GM21723 (cell line): ENCODE measurements at regions not wholly inside any gene's neighbourhood (a gene's known extent, or its start where the extent isn't known, plus 50 kb on each side); places are given as distances from the start of the nearest gene placed in this dataset.
"Not testable (repeated sequence)": the region's sequence is repeated elsewhere in the genome, so short reads cannot be mapped to it uniquely, and the experiment has no call there.

ENCODE experiments used
- ATAC-seq: cut with Tn5 transposase; IDR thresholded peaks from one replicate; pipeline ENCODE4 v1.9.1; 2021; ENCODE audit warnings: mild to moderate bottlenecking, moderate library complexity; ENCODE audit not compliant: unreplicated experiment

DNA sequence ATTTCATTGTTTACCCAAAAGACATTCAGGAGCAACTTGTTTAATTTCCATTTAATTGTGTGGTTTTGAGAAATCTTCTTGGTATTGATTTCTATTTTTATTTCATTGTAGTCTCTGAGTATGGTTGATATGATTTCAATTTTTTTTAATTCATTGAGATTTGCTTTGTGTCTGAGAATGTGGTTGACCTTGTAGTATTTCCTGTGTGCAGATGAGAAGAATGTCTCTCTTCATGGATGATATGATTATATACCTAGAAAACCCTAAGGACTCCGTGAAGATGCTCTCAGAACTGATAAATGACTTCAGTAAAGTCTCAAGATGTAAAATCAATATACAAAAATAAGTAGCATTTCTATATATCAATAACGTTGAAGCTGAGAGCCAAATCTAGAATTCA lies 202.4 kb upstream of the CDH9 start:
- no peak for ATAC-seq

DNA sequence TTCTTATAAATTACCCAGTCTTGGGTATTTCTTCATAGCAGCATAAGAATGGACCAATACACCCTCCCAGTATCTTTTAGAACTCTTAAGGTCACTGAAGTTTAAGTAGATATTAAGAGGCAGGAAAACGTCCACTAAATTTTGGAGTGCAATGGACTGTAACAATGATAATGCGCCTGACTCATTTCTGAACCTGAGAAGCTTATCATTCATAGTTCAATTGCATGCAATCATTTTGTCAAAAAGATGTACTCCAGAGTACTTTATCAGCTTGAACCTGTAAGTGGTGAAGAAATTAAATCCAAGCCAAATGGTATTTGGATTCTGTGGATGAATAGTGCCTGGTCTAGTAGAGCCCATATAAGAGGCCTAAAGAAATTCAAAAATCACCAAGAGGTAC lies 196.5 kb upstream of the CDH9 start:
- no peak for ATAC-seq

- ATAC-seq: no peak
These were observed 183.0 kb upstream of the CDH9 start for GRCh38 chr5:27221410-27221809.

DNA sequence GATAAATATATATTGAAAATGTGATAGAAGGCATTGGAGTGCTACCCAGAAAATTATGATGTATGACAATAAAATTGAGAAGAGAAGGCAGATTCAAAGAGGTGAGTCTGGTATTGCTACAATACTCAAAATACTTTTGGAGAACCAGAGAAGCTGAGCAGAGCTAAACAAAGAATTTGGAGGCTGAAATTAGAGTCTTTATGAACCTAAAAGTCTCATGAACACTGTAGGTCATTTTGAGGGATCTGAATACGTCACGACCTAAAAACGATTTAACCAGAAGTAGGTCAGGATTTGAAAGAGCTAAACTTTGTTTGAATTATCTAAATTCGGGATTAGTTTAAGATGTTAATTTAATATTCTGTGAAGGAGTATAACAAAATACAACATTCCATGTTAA lies 182.4 kb upstream of the CDH9 start:
- no peak for ATAC-seq

GRCh38 chr5:27217977-27218376 lies 179.6 kb upstream of the CDH9 start:
- no peak for ATAC-seq

DNA sequence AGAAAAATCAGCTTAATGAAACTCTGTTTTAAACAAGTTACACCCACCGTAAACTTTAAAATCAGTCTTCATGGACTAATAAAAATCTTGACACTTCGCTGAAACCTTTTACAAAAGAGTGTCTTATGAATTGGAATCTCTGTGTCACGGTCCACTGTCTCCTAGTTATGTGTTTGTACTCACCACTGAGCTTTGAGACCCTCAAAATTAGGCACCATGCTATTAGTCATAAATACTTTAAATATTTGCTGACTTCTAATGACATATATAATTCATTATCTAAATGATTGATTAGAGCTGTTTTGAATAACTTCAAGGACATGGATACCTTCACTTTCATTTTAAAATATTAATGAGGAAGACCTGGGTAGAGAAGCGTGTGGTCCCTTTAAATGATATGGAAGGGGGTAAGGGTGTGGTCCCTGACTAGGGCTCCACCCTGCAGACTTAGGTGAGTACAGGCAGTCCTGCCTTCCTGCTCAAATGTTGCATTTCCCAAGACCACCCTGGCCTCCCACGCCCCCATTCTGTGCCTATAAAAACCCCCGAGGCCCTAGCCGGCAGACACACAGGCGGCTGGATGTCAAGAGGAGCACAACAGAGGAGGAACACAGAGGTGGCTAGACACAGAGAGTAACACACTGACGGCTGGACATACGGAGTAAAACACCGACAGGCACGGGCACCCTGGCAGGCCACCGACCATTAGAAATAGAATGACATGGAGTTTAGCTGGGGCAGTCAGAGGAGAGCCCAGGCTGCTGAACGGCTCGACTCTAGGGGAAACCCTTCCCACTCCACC lies 179.0 kb upstream of the CDH9 start:
- ATAC-seq: no peak

GRCh38 chr5:27216367-27216950 lies 178.1 kb upstream of the CDH9 start:
- ATAC-seq: no peak

GRCh38 chr5:27208051-27208450 lies 169.7 kb upstream of the CDH9 start:
- ATAC-seq: no peak

- no peak for ATAC-seq
These were observed 153.6 kb upstream of the CDH9 start for GRCh38 chr5:27191786-27192510.

GRCh38 chr5:27172693-27173092 lies 134.3 kb upstream of the CDH9 start:
- no peak for ATAC-seq

DNA sequence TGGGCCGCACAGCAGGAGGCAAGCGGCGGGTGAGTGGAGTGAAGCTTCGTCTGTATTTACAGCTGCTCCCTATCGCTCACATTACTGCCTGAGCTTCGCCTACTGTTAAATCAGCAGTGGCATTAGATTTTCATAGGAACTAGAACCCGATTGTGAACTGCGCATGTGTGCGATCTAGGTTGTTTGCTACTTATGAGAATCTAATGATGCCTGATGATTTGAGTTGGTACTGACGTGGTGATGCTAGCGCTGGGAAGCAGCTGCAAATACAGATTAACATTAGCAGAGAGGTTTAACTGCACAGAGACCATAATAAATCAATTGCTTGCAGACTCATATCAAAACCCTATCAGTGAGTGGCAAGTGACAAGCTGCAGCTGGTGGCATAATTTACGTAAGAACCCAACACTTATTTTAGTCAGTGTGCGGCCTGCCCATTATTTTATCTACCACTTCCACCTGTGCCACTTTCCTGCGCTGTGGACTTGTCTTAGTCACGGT lies 133.4 kb upstream of the CDH9 start:
- no peak for ATAC-seq

GRCh38 chr5:27158775-27159174 lies 120.4 kb upstream of the CDH9 start:
- no peak for ATAC-seq

DNA sequence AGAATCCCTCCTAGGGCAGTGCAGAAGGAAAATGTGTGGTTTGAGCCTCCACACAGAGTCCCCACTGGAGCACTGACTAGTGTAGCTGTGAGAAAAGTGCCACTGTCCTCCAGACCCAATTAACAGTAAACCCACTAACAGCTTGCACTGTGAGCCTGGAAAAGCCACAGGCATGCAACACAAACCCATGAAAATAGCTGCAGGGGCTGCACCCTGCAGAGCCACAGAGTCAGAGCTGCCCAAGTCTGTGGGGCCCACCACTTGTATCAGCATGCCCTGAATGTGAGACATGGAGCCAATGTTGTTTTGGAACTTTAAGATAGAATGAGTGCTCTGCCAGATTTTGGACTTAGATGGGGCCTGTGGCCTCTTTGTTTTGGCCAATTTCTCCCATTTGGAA lies 119.8 kb upstream of the CDH9 start:
- no peak for ATAC-seq

DNA sequence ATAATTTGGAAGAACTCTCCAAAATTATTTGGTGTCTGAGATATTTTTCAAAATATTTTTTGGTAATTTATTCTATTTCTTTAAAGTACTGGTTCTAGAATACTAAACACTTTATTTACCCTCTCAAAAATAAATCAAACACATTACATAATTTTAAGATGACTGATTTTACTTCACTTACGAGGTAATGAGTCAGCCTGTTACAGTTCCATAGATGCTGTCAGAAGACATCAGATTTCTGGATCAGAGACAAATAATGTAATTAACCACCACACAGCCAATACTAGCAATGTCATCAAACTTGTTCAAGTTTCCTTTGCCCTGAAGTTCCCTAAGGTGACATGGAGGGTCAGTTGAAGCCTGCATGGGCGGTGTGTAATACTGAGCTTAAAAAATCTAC lies 106.1 kb upstream of the CDH9 start:
- ATAC-seq: no peak

GRCh38 chr5:27140831-27141230 lies 102.4 kb upstream of the CDH9 start:
- no peak for ATAC-seq

DNA sequence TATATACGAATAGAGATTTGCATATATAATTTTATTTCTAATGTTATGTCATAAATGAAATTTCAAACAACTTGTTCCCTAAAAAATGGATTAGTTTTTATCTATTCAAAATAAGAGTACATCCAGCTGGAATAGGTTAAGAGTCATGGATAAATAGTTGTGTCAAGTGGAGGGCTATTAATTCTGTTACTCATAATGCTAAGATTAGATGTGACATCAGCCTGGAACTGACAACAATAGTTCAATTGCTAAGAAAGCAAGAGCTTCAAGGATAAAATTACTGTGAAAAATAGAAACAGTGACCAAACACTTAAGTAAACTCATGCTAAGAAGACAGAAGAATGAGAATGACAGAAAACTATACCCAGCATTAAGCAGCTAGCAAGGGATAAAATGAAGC lies 92.2 kb upstream of the CDH9 start:
- ATAC-seq: no peak

GRCh38 chr5:27129926-27130325 lies 91.5 kb upstream of the CDH9 start:
- no peak for ATAC-seq

DNA sequence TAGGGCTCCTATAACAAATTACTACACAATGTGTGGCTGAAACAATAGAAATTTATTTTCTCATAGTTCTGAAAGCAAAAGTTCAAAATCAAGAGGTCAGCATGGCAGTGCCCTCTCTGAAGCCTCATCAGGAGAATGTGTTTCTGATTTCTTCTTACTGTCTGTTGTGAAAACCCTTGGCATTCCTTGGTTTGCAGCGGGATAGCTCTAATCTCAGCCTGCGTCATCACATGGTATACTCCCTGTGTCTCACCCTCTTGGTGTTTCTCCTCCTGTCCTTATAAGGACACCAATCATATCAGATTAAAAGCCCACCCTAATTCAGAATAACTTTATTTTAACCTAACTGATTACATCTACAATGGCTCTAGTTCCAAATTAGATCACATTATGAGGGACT lies 87.5 kb upstream of the CDH9 start:
- ATAC-seq: no peak

- no peak for ATAC-seq
These were observed 86.2 kb upstream of the CDH9 start for GRCh38 chr5:27124590-27124989.

DNA sequence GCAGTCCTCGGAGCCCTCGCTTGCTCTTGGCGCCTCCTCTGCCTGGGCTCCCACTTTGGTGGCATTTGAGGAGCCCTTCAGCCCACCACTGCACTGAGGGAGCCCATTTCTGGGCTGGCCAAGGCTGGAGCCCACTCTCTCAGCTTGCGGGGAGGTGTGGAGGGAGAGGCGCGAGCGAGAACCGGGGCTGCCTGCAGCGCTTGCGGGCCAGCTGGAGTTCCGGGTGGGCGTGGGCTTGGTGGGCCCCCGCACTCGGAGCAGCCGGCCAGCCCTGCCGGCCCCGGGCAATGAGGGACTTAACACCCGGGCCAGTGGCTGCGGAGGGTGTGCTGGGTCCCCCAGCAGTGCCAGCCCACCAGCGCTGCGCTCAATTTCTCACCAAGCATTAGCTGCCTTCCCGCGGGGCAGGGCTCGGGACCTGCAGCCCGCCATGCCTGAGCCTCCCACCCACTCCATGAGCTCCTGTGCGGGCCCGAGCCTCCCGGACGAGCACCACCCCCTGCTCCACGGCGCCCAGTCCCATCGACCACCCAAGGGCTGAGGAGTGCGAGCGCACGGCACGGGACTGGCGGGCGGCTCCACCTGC lies 81.4 kb upstream of the CDH9 start:
- not testable (repeated sequence) for ATAC-seq

DNA sequence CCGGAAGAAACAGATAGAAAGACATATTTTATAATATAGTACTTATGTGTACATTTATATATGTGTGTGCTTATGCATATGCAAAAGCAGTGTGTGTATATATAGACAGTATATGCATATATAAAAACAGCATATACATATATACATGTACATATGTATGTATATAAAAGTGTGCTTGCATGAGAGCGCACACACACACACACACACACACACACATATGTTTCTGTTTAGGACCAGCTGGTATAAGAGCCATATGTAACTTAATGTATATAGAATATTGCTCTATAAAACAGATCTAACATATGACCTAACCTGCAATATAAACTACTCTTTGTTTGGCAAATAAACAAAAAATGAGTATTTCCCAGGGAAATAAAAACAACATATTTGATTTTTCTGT lies 65.1 kb upstream of the CDH9 start:
- ATAC-seq: no peak

DNA sequence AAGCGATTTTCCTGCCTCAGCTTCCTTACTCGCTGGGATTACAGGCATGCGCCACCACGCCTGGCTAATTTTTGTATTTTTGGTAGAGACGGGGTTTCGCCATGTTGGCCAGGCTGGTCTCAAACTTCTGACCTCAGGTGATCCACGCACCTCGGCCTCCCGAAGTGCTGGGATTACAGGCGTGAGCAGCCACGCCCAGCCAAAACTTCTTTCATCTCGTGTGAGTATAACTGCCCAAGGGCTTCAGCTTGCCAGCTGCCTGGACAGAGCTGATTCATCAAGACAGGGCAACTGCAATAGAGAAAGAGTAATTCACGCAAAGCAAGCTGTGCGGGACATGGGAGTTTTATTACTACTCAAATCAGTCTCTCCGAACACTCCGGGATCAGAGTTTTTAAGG lies 57.4 kb upstream of the CDH9 start:
- ATAC-seq: not testable (repeated sequence)
